ENCODE measurements at regions not wholly inside any gene's neighbourhood (a gene's known extent, or its start where the extent isn't known, plus 50 kb on each side); places are given as distances from the start of the nearest gene placed in this dataset.

GRCh38 chrX:44470816-44471215 lies 71.8 kb downstream of the FUNDC1 start:
- H3K27ac ChIP-seq (ENCODE audit: low read depth, low read length), result no peak overlapping the region
- no peaks in the 10 kb centered on the region for H3K4me1 ChIP-seq (ENCODE audit: control insufficient read depth, insufficient read depth, low read length)
- no peaks in the 10 kb centered on the region for H3K9me3 ChIP-seq (ENCODE audit: control insufficient read depth, insufficient read depth, low read length)
- 70% methylated on average over 2 of the region's 3 CpGs for WGBS (ENCODE audit: insufficient coverage)
- no peaks in the 10 kb centered on the region for H3K27me3 ChIP-seq (ENCODE audit: control insufficient read depth, insufficient read depth, low read length)
- H3K36me3 ChIP-seq (ENCODE audit: control insufficient read depth, insufficient read depth, low read length), result no peaks in the 10 kb centered on the region
- DNase-seq (ENCODE audit: low read depth in 4 of 6, low spot score in 6 of 6), result no peak
- no peak overlapping the region for H3K4me3 ChIP-seq (ENCODE audit: low read depth, low read length)

DNA sequence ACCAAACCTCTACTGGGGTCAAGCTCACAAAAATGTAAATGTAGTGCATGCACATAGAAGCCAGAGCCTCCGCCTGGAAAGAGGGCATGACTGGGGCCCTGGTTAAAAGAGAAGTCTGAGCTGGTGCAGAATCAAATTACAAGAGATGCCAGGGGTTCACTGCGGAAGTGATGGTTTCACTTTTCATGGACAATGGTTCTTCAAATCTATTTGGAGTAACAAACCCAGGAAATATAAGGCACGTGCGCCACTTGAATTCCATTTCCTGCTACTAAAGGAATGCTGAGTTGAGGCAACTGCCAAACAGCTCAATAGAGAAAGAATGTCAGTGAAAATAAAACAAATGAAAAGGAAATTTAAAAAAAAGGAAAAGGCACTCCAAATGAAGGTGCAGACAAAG lies 79.8 kb downstream of the FUNDC1 start:
- no peaks in the 10 kb centered on the region for H3K4me1 ChIP-seq (ENCODE audit: control insufficient read depth, insufficient read depth, low read length)
- no peaks in the 10 kb centered on the region for H3K27me3 ChIP-seq (ENCODE audit: control insufficient read depth, insufficient read depth, low read length)
- WGBS (ENCODE audit: insufficient coverage), result 72% methylated on average over 2 of the region's 4 CpGs
- H3K36me3 ChIP-seq (ENCODE audit: control insufficient read depth, insufficient read depth, low read length), result no peaks in the 10 kb centered on the region
- no peak overlapping the region for H3K4me3 ChIP-seq (ENCODE audit: low read depth, low read length)
- no peak overlapping the region for H3K27ac ChIP-seq (ENCODE audit: low read depth, low read length)
- H3K9me3 ChIP-seq (ENCODE audit: control insufficient read depth, insufficient read depth, low read length), result no peaks in the 10 kb centered on the region
- DNase-seq (ENCODE audit: low read depth in 4 of 6, low spot score in 6 of 6), result no peak

- Histone ChIP-seq H3K4me3 (ENCODE audit: low read depth, low read length) (no peak overlapping the region), H3K27me3 (ENCODE audit: control insufficient read depth, insufficient read depth, low read length) (no peaks in the 10 kb centered on the region)
These were observed 83.2 kb downstream of the FUNDC1 start for GRCh38 chrX:44459501-44459900.

GRCh38 chrX:44456685-44457084 lies 86.0 kb downstream of the FUNDC1 start:
- no peaks in the 10 kb centered on the region for H3K27me3 ChIP-seq (ENCODE audit: control insufficient read depth, insufficient read depth, low read length)
- no peak overlapping the region for H3K27ac ChIP-seq (ENCODE audit: low read depth, low read length)

More at GRCh38 chrX:44459501-44459900, 83.2 kb downstream of the FUNDC1 start:
- Histone ChIP-seq H3K9me3 (ENCODE audit: control insufficient read depth, insufficient read depth, low read length) (no peaks in the 10 kb centered on the region), H3K4me1 (ENCODE audit: control insufficient read depth, insufficient read depth, low read length) (no peaks in the 10 kb centered on the region), H3K36me3 (ENCODE audit: control insufficient read depth, insufficient read depth, low read length) (no peaks in the 10 kb centered on the region), H3K27ac (ENCODE audit: low read depth, low read length) (no peak overlapping the region)
- WGBS (ENCODE audit: insufficient coverage), result 89% methylated on average over 3 of the region's 5 CpGs
- no peak for DNase-seq (ENCODE audit: low read depth in 4 of 6, low spot score in 6 of 6)

DNA sequence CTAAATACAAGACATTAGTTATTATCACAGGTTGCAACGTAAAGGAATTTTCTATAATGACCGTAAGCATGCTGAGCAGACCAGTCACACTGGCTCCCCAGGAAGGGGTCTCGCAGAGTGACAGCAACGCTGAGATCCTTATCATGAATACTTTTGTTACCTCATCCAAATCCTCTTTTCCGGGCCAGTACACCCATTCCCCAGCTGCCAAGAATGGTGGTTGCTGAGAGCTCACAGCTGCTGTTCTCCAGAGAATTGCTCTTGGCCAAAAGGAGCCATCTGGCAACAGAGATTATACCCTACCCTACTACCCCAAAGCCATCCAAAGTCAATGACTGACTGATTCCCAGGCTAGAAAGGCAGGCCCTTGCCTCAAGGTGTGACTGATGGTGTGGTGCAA lies 91.6 kb downstream of the FUNDC1 start:
- DNase-seq (ENCODE audit: low read depth in 4 of 6, low spot score in 6 of 6), result peak in 1 of 6 donors; percentile 15
- no peak overlapping the region for H3K27ac ChIP-seq (ENCODE audit: low read depth, low read length)
- no peaks in the 10 kb centered on the region for H3K36me3 ChIP-seq (ENCODE audit: control insufficient read depth, insufficient read depth, low read length)
- H3K27me3 ChIP-seq (ENCODE audit: control insufficient read depth, insufficient read depth, low read length), result no peaks in the 10 kb centered on the region
- 74% methylated on average over 5 of the region's 5 CpGs for WGBS (ENCODE audit: insufficient coverage)
- H3K4me3 ChIP-seq (ENCODE audit: low read depth, low read length), result no peak overlapping the region
- H3K9me3 ChIP-seq (ENCODE audit: control insufficient read depth, insufficient read depth, low read length), result no peaks in the 10 kb centered on the region
- H3K4me1 ChIP-seq (ENCODE audit: control insufficient read depth, insufficient read depth, low read length), result no peaks in the 10 kb centered on the region

More at GRCh38 chrX:44456685-44457084, 86.0 kb downstream of the FUNDC1 start:
- H3K9me3 ChIP-seq (ENCODE audit: control insufficient read depth, insufficient read depth, low read length), result no peaks in the 10 kb centered on the region
- DNase-seq (ENCODE audit: low read depth in 4 of 6, low spot score in 6 of 6), result no peak
- 78% methylated on average over 4 of the region's 4 CpGs for WGBS (ENCODE audit: insufficient coverage)
- H3K36me3 ChIP-seq (ENCODE audit: control insufficient read depth, insufficient read depth, low read length), result no peaks in the 10 kb centered on the region
- no peak overlapping the region for H3K4me3 ChIP-seq (ENCODE audit: low read depth, low read length)
- no peaks in the 10 kb centered on the region for H3K4me1 ChIP-seq (ENCODE audit: control insufficient read depth, insufficient read depth, low read length)

GRCh38 chrX:44447214-44447613 lies 95.4 kb downstream of the FUNDC1 start:
- Histone ChIP-seq H3K4me3 (ENCODE audit: low read depth, low read length) (no peak overlapping the region), H3K27me3 (ENCODE audit: control insufficient read depth, insufficient read depth, low read length) (no peaks in the 10 kb centered on the region), H3K4me1 (ENCODE audit: control insufficient read depth, insufficient read depth, low read length) (no peaks in the 10 kb centered on the region), H3K9me3 (ENCODE audit: control insufficient read depth, insufficient read depth, low read length) (no peaks in the 10 kb centered on the region), H3K27ac (ENCODE audit: low read depth, low read length) (no peak overlapping the region), H3K36me3 (ENCODE audit: control insufficient read depth, insufficient read depth, low read length) (no peaks in the 10 kb centered on the region)
- no CpG with 5 or more reads among the region's 2 CpGs for WGBS (ENCODE audit: insufficient coverage)
- DNase-seq (ENCODE audit: low read depth in 4 of 6, low spot score in 6 of 6), result no peak

DNA sequence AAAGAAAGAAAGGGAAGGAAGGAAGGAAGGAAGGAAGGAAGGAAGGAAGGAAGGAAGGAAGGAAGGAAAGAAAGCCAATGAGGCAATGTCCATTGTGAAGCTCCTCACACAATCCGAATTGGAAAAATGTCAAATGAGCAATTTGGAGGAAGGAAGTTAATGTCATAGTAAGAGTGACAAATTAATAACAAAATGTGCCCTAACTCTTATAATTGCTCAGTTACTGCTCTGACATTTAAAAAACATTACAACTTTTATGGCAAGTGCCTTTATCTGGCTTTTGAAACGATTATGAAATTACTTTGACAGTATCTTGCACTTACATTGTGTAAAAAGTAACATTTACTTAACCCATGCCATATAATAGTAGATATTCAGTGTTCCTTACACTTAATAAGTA lies 96.5 kb upstream of the EFHC2 start:
- Histone ChIP-seq H3K36me3 (ENCODE audit: control insufficient read depth, insufficient read depth, low read length) (no peaks in the 10 kb centered on the region), H3K4me1 (ENCODE audit: control insufficient read depth, insufficient read depth, low read length) (no peaks in the 10 kb centered on the region), H3K9me3 (ENCODE audit: control insufficient read depth, insufficient read depth, low read length) (no peaks in the 10 kb centered on the region), H3K27ac (ENCODE audit: low read depth, low read length) (no peak overlapping the region), H3K27me3 (ENCODE audit: control insufficient read depth, insufficient read depth, low read length) (no peaks in the 10 kb centered on the region), H3K4me3 (ENCODE audit: low read depth, low read length) (no peak overlapping the region)
- DNase-seq (ENCODE audit: low read depth in 4 of 6, low spot score in 6 of 6), result no peak
- WGBS (ENCODE audit: insufficient coverage), result no CpG with 5 or more reads among the region's 2 CpGs

DNA sequence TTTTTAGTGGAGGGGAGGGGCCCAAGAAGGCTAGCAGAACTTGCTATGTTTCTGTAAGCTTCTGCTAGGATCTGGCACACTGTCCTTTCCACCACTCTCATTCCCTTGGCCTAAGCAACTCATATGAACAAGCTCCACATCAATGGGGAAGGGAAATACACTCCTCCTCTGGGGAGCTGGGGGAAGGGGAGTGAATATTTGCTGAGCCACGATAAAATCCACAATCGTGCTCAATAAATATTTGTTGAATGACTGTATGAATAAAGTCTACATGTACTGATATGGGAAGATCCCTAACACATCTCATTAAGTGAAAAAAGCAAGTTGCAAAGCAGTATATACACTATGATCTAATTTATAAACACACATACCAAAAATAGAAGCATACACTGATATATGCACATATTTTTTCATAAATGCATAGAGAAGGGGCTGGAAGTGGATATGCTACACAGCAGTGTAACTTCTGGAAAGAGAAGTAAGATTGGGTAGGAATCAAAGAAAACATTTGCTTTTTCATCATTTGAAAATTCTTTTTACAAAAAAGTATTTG lies 95.8 kb upstream of the EFHC2 start:
- H3K4me3 ChIP-seq (ENCODE audit: low read depth, low read length), result no peak overlapping the region
- no peak for DNase-seq (ENCODE audit: low read depth in 4 of 6, low spot score in 6 of 6)
- H3K9me3 ChIP-seq (ENCODE audit: control insufficient read depth, insufficient read depth, low read length), result no peaks in the 10 kb centered on the region
- no peaks in the 10 kb centered on the region for H3K27me3 ChIP-seq (ENCODE audit: control insufficient read depth, insufficient read depth, low read length)
- no peaks in the 10 kb centered on the region for H3K36me3 ChIP-seq (ENCODE audit: control insufficient read depth, insufficient read depth, low read length)
- H3K4me1 ChIP-seq (ENCODE audit: control insufficient read depth, insufficient read depth, low read length), result no peaks in the 10 kb centered on the region
- H3K27ac ChIP-seq (ENCODE audit: low read depth, low read length), result no peak overlapping the region
- no CpG with 5 or more reads among the region's 2 CpGs for WGBS (ENCODE audit: insufficient coverage)

GRCh38 chrX:44435047-44435446 lies 91.6 kb upstream of the EFHC2 start:
- no peaks in the 10 kb centered on the region for H3K27me3 ChIP-seq (ENCODE audit: control insufficient read depth, insufficient read depth, low read length)
- no peak for DNase-seq (ENCODE audit: low read depth in 4 of 6, low spot score in 6 of 6)
- no peak overlapping the region for H3K27ac ChIP-seq (ENCODE audit: low read depth, low read length)
- no peak overlapping the region for H3K4me3 ChIP-seq (ENCODE audit: low read depth, low read length)
- H3K9me3 ChIP-seq (ENCODE audit: control insufficient read depth, insufficient read depth, low read length), result no peaks in the 10 kb centered on the region
- no peaks in the 10 kb centered on the region for H3K36me3 ChIP-seq (ENCODE audit: control insufficient read depth, insufficient read depth, low read length)
- H3K4me1 ChIP-seq (ENCODE audit: control insufficient read depth, insufficient read depth, low read length), result no peaks in the 10 kb centered on the region

DNA sequence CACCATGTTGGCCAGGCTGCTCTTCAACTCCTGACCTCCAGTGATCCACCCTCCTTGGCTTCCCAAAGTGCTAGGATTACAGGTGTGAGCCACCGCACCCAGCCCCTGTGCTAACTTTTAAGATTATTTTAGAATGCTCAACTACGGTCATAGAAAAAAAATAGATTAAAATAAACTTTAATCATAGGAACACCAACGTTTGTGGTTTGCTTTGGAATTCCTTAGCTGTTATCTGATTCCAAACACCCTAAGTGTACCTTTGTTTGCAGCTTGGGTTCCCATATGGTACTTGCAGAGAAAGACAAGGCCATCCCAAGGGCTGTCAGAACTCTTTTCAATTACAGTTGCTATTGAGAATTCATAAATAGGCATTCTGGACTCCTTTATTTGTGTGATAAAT lies 90.1 kb upstream of the EFHC2 start:
- Histone ChIP-seq H3K27ac (ENCODE audit: low read depth, low read length) (no peak overlapping the region), H3K9me3 (ENCODE audit: control insufficient read depth, insufficient read depth, low read length) (no peaks in the 10 kb centered on the region), H3K4me1 (ENCODE audit: control insufficient read depth, insufficient read depth, low read length) (no peaks in the 10 kb centered on the region), H3K4me3 (ENCODE audit: low read depth, low read length) (no peak overlapping the region), H3K36me3 (ENCODE audit: control insufficient read depth, insufficient read depth, low read length) (no peaks in the 10 kb centered on the region), H3K27me3 (ENCODE audit: control insufficient read depth, insufficient read depth, low read length) (no peaks in the 10 kb centered on the region)
- no CpG with 5 or more reads among the region's 3 CpGs for WGBS (ENCODE audit: insufficient coverage)
- no peak for DNase-seq (ENCODE audit: low read depth in 4 of 6, low spot score in 6 of 6)
